HG03066 (cell line): ENCODE measurements at regions not wholly inside any gene's neighbourhood (a gene's known extent, or its start where the extent isn't known, plus 50 kb on each side); places are given as distances from the start of the nearest gene placed in this dataset.
"Not testable (repeated sequence)": the region's sequence is repeated elsewhere in the genome, so short reads cannot be mapped to it uniquely, and the experiment has no call there.

Experiments used
- ATAC-seq: cut with Tn5 transposase; IDR thresholded peaks from one replicate; pipeline ENCODE4 v1.9.1; 2021; ENCODE audit warnings: low read depth; ENCODE audit not compliant: unreplicated experiment

- not testable (repeated sequence) for ATAC-seq
Observed at GRCh38 chr6:43925636-43926139, 155.7 kb downstream of the VEGFA start.

GRCh38 chr6:43924222-43924702 is 154.3 kb downstream of the VEGFA start:
- ATAC-seq: no peak

- no peak for ATAC-seq
Observed at GRCh38 chr6:43923376-43924221, 153.6 kb downstream of the VEGFA start.

- no peak for ATAC-seq
Observed at GRCh38 chr6:43922426-43923375, 152.7 kb downstream of the VEGFA start.

- ATAC-seq: no peak
Observed at GRCh38 chr6:43921548-43922425, 151.8 kb downstream of the VEGFA start.

DNA sequence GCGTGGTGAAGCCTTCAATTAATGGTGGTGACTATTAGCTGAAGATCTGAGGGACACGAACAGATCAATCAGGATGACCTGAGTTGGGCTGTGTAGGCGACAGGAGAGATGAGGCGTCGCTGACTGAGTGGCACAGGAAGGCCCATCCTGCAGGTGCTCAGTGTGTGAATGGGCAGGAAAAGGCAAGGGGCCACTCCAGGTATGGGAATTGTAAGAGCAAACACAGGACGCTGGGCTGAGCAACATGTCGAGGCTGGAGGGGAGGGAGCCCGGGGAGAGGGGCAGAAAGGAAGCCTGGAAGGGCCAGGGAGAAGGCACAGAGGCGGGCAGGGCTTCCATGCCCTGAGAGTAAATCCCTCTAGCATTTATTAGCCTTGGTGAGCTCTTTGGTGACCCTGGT is 151.0 kb downstream of the VEGFA start:
- ATAC-seq: no peak

GRCh38 chr6:43919774-43920173 is 149.8 kb downstream of the VEGFA start:
- no peak for ATAC-seq

GRCh38 chr6:43917878-43918382 is 147.9 kb downstream of the VEGFA start:
- ATAC-seq: no peak

DNA sequence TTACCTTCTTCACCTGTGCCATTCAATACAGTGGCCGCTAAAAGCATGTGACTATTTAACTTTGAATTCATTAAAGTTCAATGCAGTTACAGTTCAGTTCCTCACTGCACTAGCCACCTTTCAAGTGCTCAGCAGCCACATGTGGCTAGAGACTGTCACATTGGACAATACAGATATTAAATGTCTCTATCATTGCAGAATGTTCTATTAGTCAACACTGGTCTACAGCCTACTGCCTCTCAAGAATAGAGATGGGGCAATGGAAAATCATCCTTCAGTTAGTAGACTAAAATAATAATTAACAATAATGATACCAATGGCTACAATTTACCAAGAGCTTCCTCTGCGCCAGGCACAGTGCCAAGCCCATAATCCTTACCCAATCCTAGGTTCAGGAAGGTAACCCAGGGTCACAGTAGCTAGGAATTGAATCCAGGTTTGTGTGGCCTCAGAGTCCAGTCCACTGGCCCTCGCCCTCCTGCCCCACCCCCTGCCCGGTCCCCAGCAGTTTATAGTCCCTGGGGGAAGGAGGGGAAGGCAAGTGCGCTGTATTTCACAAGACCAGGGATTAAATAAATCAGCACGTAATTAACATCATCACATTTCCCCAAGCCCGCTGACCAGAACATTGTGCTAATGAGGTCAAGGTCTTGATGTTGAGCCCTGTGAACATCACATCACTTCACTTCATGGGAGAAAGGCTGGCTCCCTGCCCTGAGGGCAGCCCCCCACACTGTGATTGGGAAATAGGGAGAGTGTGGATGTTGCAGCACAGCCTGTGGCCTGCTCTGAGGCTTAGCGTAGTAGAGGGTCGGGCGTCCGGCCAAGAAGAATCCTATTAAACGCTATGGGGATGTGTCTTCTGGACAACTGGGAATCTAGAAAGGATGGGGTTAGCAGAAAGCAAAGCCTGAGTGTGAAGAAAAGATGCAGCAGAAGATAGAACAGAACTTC is 147.2 kb downstream of the VEGFA start:
- no peak for ATAC-seq

DNA sequence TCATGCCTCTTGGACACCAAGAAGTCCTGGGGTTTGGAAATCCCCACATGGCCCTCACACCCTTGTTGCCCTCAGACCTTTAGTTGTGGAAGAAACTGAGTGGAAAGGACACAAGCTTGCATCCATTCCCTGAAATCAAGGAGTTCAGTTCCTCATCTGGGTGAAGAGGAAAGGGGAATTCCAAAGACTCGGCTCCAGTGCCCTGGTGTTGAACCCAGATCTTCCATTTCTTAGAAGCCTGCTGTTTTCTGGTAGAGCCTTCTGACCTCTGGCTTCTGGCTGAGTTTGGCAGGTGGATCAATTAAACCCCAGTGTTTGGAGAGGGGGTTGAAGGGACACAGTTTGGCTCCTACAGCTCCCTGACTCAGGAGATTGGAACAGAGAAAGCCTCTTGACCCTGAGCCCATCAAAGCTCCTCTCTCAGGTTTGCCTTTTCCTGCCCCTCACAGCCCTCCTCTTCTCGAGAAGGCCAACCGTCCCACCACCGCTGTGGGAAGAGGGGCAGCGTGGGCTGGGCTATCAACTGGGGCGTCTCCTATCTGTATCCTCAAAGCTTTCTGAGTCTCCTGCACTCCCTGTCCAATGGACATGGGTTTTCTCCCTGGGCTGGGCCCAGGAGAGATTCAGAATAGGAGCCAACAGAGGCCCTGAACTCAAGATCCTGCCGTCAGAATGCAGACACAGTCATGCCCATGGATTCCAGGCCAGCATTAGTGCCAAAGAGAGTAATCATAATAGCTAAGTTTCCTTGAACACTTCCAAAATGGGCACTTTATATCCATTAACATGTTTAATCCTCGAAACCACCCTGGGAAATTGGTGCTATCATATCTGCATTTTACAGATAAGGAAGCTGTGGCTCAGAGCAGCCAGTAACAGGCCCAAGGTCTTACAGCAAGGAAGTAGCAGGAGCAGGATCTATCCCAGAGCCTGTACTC is 146.2 kb downstream of the VEGFA start:
- no peak for ATAC-seq

GRCh38 chr6:43915208-43915869 is 145.3 kb downstream of the VEGFA start:
- no peak for ATAC-seq

DNA sequence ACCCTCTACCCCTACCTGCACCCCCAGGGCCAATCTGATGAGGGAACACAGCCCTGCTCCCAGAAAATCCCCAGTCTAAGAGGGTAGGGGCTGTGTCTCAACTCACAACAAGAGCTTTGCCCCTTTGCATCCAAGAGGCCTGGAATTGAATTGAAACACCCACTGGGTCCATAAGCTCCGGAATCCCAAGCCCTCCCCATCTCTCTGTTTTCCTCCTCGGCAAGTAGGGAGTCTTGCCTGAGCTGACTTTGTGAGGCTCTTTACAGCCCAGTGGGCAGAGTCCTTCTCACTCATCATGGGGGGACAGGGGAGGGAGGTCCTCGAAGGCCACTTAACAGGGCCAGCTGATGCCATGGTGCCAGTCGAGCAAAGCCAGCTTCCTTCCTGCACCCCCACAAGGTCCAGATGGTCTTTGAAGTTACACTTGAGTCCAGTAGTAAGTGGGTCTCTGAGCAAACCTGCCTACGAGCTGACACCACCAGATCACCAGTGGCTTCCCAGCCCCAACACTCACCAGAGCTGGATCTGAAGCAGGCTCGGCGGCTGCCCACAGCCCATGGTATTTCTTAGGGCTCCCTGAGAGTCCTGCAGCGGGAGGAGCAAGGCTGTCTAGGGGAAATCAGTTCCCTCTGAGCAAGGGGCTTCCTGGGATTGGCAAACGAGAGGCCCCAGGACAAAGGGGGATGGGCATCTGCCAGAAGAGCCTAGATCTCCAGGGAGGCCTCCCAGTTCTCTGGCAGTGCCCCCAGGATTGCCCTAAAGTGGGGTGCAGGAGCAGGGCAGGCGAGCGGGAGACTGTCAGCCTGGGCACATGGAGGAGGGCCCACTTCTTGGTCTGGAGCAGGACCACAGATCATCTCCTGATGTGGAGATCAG is 144.5 kb downstream of the VEGFA start:
- no peak for ATAC-seq

GRCh38 chr6:43913375-43914271 is 143.6 kb downstream of the VEGFA start:
- ATAC-seq: no peak

GRCh38 chr6:43912598-43913371 is 142.8 kb downstream of the VEGFA start:
- no peak for ATAC-seq
